Neural cell (in vitro differentiated cells): ENCODE measurements at regions not wholly inside any gene's neighbourhood (a gene's known extent, or its start where the extent isn't known, plus 50 kb on each side); places are given as distances from the start of the nearest gene placed in this dataset.

Source experiments
- H2AFZ ChIP-seq: fragments of 200-600, 300-800 bp; sonication (generic), shearing (Covaris generic); 2 replicates; pipeline ENCODE4 v1.6.0; 2014; ENCODE audit warnings: low read depth, mild to moderate bottlenecking, antibody characterized with exemption, low read length, moderate library complexity
- H3F3A ChIP-seq: fragments of 200-600 bp; shearing (Covaris generic); 2 replicates; pipeline ENCODE4 v1.6.1; 2016; ENCODE audit warnings: mild to moderate bottlenecking, moderate library complexity, mixed read lengths, antibody characterized with exemption, low read length; ENCODE audit not compliant: insufficient read depth, poor library complexity, severe bottlenecking
- H3K27ac ChIP-seq: fragments of 200-600, 300-800 bp; sonication (generic), shearing (Covaris generic); 2 replicates; pipeline ENCODE4 v1.5.1; 2014; ENCODE audit warnings: mild to moderate bottlenecking, low read length, moderate library complexity
- H3K27me3 ChIP-seq: fragments of 300-800, 200-600 bp; sonication (generic), shearing (Covaris generic); 2 replicates; pipeline ENCODE4 v1.6.0; 2014; ENCODE audit warnings: mild to moderate bottlenecking, low read depth, low read length, moderate library complexity; ENCODE audit not compliant: insufficient read depth
- H3K36me3 ChIP-seq: fragments of 300-800, 200-600 bp; sonication (generic), shearing (Covaris generic); 2 replicates; pipeline ENCODE4 v1.5.1; 2014; ENCODE audit warnings: mild to moderate bottlenecking, antibody characterized with exemption, low read length, moderate library complexity; ENCODE audit not compliant: insufficient read depth
- H3K4me2 ChIP-seq: fragments of 300-800, 200-600 bp; sonication (generic), shearing (Covaris generic); 2 replicates; pipeline ENCODE4 v1.6.0; 2014; ENCODE audit warnings: mild to moderate bottlenecking, low read length
- H3K4me3 ChIP-seq: fragments of 300-800, 200-600 bp; sonication (generic), shearing (Covaris generic); 2 replicates; pipeline ENCODE4 v1.5.1; 2014; ENCODE audit warnings: mild to moderate bottlenecking, low read length, moderate library complexity
- H3K79me2 ChIP-seq: fragments of 200-600 bp; shearing (Covaris generic); replicated peaks from 2 replicates; pipeline ENCODE4 v1.6.0; 2014; ENCODE audit warnings: mild to moderate bottlenecking, low read length, moderate library complexity; ENCODE audit not compliant: insufficient read depth
- H3K9ac ChIP-seq: fragments of 300-800, 200-600 bp; sonication (generic), shearing (Covaris generic); 2 replicates; pipeline ENCODE4 v1.6.1; 2016; ENCODE audit warnings: mild to moderate bottlenecking, low read length, mixed read lengths
- H3K9me2 ChIP-seq: fragments of 200-600 bp; shearing (Covaris generic); 2 replicates; pipeline ENCODE4 v1.6.1; 2016; ENCODE audit warnings: mild to moderate bottlenecking, low read length, mixed read lengths; ENCODE audit not compliant: insufficient read depth
- H3K9me3 ChIP-seq: fragments of 200-600, 300-800 bp; sonication (generic), shearing (Covaris generic); 2 replicates; pipeline ENCODE4 v1.6.1; 2016; ENCODE audit warnings: mild to moderate bottlenecking, mixed run types, low read length, moderate library complexity, mixed read lengths
- H4K20me1 ChIP-seq: fragments of 200-600 bp; shearing (Covaris generic); 2 replicates; pipeline ENCODE4 v1.6.1; 2016; ENCODE audit warnings: mild to moderate bottlenecking, mixed run types; ENCODE audit not compliant: insufficient read depth
- CTCF ChIP-seq: fragments of 450-650 bp; IDR thresholded peaks from 2 replicates; pipeline ENCODE4 v1.5.1; 2014; ENCODE audit warnings: antibody characterized with exemption, mild to moderate bottlenecking, moderate library complexity; ENCODE audit not compliant: poor library complexity, severe bottlenecking
- EP300 ChIP-seq: fragments of 450-650 bp; conservative IDR thresholded peaks from 2 replicates; pipeline ENCODE4 v1.6.1; 2014; ENCODE audit warnings: antibody characterized with exemption, mild to moderate bottlenecking, moderate library complexity; ENCODE audit not compliant: poor library complexity, severe bottlenecking
- EZH2 ChIP-seq: fragments of 200-600, 300-800 bp; shearing (Covaris generic), sonication (generic); IDR thresholded peaks from 2 replicates; pipeline ENCODE4 v1.6.1; 2014; ENCODE audit warnings: antibody characterized with exemption, low read length, borderline replicate concordance, mild to moderate bottlenecking; ENCODE audit not compliant: insufficient read depth, poor library complexity, severe bottlenecking
- MXI1 ChIP-seq: fragments of 450-650 bp; conservative IDR thresholded peaks from 2 replicates; pipeline ENCODE4 v1.6.1; 2014; ENCODE audit warnings: antibody characterized with exemption, mild to moderate bottlenecking; ENCODE audit not compliant: poor library complexity, severe bottlenecking
- POLR2AphosphoS5 ChIP-seq: IDR thresholded peaks from 2 replicates; pipeline ENCODE4 v1.6.1; 2012
- RAD21 ChIP-seq: fragments of 450-650 bp; conservative IDR thresholded peaks from 2 replicates; pipeline ENCODE4 v1.6.1; 2014; ENCODE audit warnings: antibody characterized with exemption, mild to moderate bottlenecking, moderate library complexity
- REST ChIP-seq: IDR thresholded peaks from 2 replicates; pipeline ENCODE4 v1.6.1; 2012; ENCODE audit warnings: borderline replicate concordance
- SMC3 ChIP-seq: fragments of 450-650 bp; conservative IDR thresholded peaks from 2 replicates; pipeline ENCODE4 v1.6.1; 2014; ENCODE audit warnings: antibody characterized with exemption, mild to moderate bottlenecking, moderate library complexity; ENCODE audit not compliant: poor library complexity
- TAF1 ChIP-seq: IDR thresholded peaks from 2 replicates; pipeline ENCODE4 v1.6.1; 2012; ENCODE audit warnings: low read depth

GRCh38 chr19:30094756-30095140 is 152.7 kb downstream of the URI1 start:
- H2AFZ ChIP-seq, result no peak overlapping the region
- no peaks in the 10 kb centered on the region for H4K20me1 ChIP-seq
- H3K9me3 ChIP-seq, result no peaks in the 10 kb centered on the region
- TF ChIP-seq EP300, result no peak
- no peak for TF ChIP-seq TAF1
- no peak for TF ChIP-seq RAD21
- TF ChIP-seq MXI1, result no peak
- TF ChIP-seq EZH2, result no peak
- TF ChIP-seq POLR2AphosphoS5, result no peak
- no peak for TF ChIP-seq CTCF
- no peak for TF ChIP-seq REST
- no peak for TF ChIP-seq SMC3
- no peak overlapping the region for H3K4me3 ChIP-seq
- no peak overlapping the region for H3K9ac ChIP-seq
- no peaks in the 10 kb centered on the region for H3K27me3 ChIP-seq
- no peak overlapping the region for H3K4me2 ChIP-seq
- H3K9me2 ChIP-seq, result no peaks in the 10 kb centered on the region
- H3K27ac ChIP-seq, result no peak overlapping the region
- no peaks in the 10 kb centered on the region for H3F3A ChIP-seq
- no peaks in the 10 kb centered on the region for H3K36me3 ChIP-seq
- no peaks in the 10 kb centered on the region for H3K79me2 ChIP-seq

GRCh38 chr19:30095171-30095570 is 153.1 kb downstream of the URI1 start:
- H3K36me3 ChIP-seq, result no peaks in the 10 kb centered on the region

More at GRCh38 chr19:30095171-30095570, 153.1 kb downstream of the URI1 start:
- Histone ChIP-seq H4K20me1 (no peaks in the 10 kb centered on the region), H3K9me2 (no peaks in the 10 kb centered on the region), H3K27me3 (no peaks in the 10 kb centered on the region), H3K4me3 (no peak overlapping the region), H3K79me2 (no peaks in the 10 kb centered on the region), H3K9ac (no peak overlapping the region), H3K27ac (no peak overlapping the region), H3K4me2 (no peak overlapping the region), H2AFZ (no peak overlapping the region), H3K9me3 (no peaks in the 10 kb centered on the region), H3F3A (no peaks in the 10 kb centered on the region)
- TF ChIP-seq EP300 (no peak), SMC3 (no peak), CTCF (no peak), REST (no peak), MXI1 (no peak)
